T-helper 17 cell (primary cell): ENCODE measurements at regions not wholly inside any gene's neighbourhood (a gene's known extent, or its start where the extent isn't known, plus 50 kb on each side); places are given as distances from the start of the nearest gene placed in this dataset.

ENCODE experiments used
- ATAC-seq: fragments of 150-1000 bp; cut with Tn5 transposase; 2 replicates; pipeline ENCODE4 v1.10.0; 2021; ENCODE audit warnings: mild to moderate bottlenecking, moderate library complexity
- DNase-seq, 3 donors: peaks; one replicate each; pipeline versions ENCODE4 v3.0.0 to v3.0.0-alpha.2; 2020 to 2021
- H3K9me3 ChIP-seq: one replicate; pipeline ENCODE4 v1.7.0; 2013; ENCODE audit warnings: low read length, mild to moderate bottlenecking; ENCODE audit not compliant: control insufficient read depth, poor library complexity, severe bottlenecking
- H3K27ac Mint-ChIP-seq: one replicate; pipeline ENCODE4 v1.8.0; 2022; ENCODE audit warnings: mild to moderate bottlenecking, moderate library complexity, mixed read lengths
- H3K27me3 Mint-ChIP-seq: one replicate; pipeline ENCODE4 v1.8.0; 2022; ENCODE audit warnings: mixed read lengths
- H3K36me3 Mint-ChIP-seq: one replicate; pipeline ENCODE4 v1.8.0; 2022; ENCODE audit warnings: low read depth, mixed read lengths
- H3K4me1 Mint-ChIP-seq: one replicate; pipeline ENCODE4 v1.8.0; 2022; ENCODE audit warnings: mild to moderate bottlenecking, mixed read lengths
- H3K4me3 Mint-ChIP-seq: one replicate; pipeline ENCODE4 v1.8.0; 2022; ENCODE audit warnings: mild to moderate bottlenecking, moderate library complexity, mixed read lengths

DNA sequence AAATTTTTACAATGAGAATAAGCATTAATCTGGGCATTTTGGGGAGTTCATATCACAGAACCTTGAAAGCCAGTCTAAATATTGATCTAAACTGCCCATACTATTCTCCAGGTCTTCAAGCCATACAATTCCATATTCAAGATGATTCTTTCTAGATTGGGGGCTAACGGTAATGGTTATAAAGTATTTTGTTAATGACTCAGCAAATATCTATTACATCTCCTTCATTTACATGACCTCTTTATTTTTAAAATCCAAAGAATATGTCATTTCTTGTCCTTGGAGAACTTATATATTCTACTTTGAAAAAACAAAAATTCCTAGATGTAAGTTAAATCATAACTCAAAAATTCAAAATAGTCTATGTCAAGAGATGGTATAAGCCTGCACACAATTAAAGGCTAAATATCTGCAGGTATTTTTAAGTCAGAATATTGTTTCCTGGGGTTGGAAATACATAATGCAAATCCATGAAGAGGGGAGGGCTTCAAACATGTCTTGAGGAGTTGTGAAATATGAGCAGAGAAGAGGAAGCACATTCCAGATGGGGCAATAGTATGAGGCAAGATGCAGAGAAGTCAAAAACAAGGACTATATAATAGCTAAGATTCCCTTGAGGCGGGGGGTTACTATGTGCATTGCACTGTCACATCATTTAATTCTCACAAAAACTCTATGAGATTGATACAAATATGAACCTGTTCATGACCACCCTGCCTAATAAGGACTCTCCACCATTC, 526.4 kb downstream of the NR2F1-AS1 start:
- no peaks in the 10 kb centered on the region for H3K36me3 Mint-ChIP-seq
- no peak for DNase-seq
- no peak for ATAC-seq
- no peaks in the 10 kb centered on the region for H3K9me3 ChIP-seq
- H3K4me3 Mint-ChIP-seq, result no peak overlapping the region
- no peaks in the 10 kb centered on the region for H3K27me3 Mint-ChIP-seq
- no peaks in the 10 kb centered on the region for H3K4me1 Mint-ChIP-seq
- H3K27ac Mint-ChIP-seq, result no peak overlapping the region

DNA sequence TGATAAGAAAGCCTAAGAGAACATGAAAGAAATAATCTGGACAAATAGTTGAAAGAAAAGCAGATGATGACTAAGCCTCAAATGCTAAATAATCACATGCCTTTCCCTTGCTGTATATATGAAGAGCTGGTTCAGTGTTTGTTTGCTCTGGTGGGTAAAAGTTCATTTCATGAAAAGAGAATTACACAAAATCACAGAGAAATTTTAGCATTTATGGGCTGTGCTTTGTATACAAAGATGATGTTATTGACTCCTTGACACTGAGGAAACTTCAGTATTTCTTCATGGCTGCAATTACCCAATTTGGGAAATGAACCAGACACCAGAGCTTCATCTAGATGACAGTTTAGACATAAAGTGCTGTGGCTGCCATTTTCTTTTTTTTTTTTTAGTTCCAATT, 527.2 kb downstream of the NR2F1-AS1 start:
- no peaks in the 10 kb centered on the region for H3K36me3 Mint-ChIP-seq
- DNase-seq, result no peak
- H3K27me3 Mint-ChIP-seq, result no peaks in the 10 kb centered on the region
- no peaks in the 10 kb centered on the region for H3K9me3 ChIP-seq
- no peak overlapping the region for H3K4me3 Mint-ChIP-seq
- no peaks in the 10 kb centered on the region for H3K4me1 Mint-ChIP-seq
- ATAC-seq, result no peak
- H3K27ac Mint-ChIP-seq, result no peak overlapping the region

DNA sequence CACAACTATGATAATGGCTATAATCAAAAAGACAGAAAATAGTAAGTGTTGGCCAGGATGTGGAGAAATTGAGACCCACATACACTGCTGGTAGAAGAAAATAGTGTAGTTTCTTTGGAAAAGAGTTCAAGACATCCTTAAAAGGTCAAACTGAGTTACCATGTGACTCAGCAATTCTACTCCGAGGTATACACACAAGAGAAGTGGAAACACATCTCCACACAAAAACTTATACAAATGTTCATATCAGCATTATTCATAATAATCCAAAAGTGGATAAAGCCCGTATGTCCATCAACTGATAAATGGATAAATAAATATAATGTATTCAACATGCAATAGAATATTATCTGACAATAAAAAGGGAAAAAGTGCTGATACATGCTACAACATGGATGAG, 532.2 kb downstream of the NR2F1-AS1 start:
- Mint-ChIP-seq H3K4me3 (no peak overlapping the region), H3K36me3 (no peaks in the 10 kb centered on the region), H3K4me1 (no peaks in the 10 kb centered on the region), H3K27ac (no peak overlapping the region), H3K27me3 (no peaks in the 10 kb centered on the region)
- no peak for DNase-seq
- H3K9me3 ChIP-seq, result no peaks in the 10 kb centered on the region
- no peak for ATAC-seq

- no peaks in the 10 kb centered on the region for H3K9me3 ChIP-seq
- no peak overlapping the region for H3K27ac Mint-ChIP-seq
- no peak for ATAC-seq
- no peaks in the 10 kb centered on the region for H3K27me3 Mint-ChIP-seq
- no peak overlapping the region for H3K4me3 Mint-ChIP-seq
- H3K4me1 Mint-ChIP-seq, result no peaks in the 10 kb centered on the region
- DNase-seq, result no peak
- no peaks in the 10 kb centered on the region for H3K36me3 Mint-ChIP-seq
Observed at GRCh38 chr5:93044859-93045666, 536.0 kb downstream of the NR2F1-AS1 start.

GRCh38 chr5:93039888-93040287, 541.1 kb downstream of the NR2F1-AS1 start:
- H3K9me3 ChIP-seq, result no peaks in the 10 kb centered on the region
- DNase-seq (no peak), ATAC-seq (no peak)
- no peak overlapping the region for H3K4me3 Mint-ChIP-seq
- no peaks in the 10 kb centered on the region for H3K4me1 Mint-ChIP-seq
- H3K36me3 Mint-ChIP-seq, result no peaks in the 10 kb centered on the region
- H3K27me3 Mint-ChIP-seq, result no peaks in the 10 kb centered on the region
- no peak overlapping the region for H3K27ac Mint-ChIP-seq

DNA sequence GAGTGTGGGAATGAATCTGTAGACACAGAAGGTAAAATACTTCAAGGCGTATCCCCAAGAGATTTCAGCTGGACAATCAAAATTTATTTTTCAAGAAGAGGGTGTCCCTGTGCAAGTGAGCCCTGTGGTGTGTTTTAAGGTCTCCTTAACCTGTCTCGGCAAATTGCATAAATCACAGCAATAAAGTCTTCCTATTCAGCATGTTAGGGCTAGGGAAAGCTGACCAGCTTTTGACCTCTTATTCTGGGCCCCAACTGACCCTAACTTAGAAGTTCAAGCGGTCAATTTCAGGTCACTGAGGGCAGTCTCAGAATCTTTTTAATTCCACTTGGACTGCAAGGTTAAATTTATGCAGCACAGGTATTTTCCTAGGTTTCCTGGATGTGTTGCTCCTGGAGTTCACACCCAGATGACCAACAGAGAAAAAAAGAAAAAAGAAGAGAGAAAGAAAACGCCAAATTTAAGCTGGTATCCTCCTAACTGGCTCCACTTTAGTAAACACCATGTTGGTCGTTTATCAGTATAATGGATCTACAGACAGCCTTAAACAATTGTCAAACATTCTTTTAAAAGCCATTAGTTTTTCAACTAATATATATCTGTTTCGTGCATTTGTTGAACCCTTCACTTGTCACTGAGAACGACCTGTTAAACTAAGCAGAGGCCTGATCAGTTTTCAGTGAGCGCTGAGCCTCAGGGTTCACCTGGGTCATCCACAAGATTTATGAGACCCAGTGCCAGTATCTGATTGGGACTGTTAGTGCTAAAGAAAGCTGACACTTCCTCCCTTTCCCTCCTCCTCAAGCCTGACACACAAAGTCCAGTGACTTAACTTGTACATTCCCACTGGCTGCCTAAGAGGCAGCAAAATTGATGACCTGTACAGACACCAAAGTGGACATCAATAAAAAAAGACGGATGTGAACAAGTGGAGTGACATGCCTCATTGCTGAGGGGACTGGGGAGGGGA, 546.1 kb downstream of the NR2F1-AS1 start:
- H3K9me3 ChIP-seq, result no peaks in the 10 kb centered on the region
- Mint-ChIP-seq H3K4me3 (no peak overlapping the region), H3K27me3 (no peaks in the 10 kb centered on the region), H3K27ac (no peak overlapping the region), H3K4me1 (no peaks in the 10 kb centered on the region), H3K36me3 (no peaks in the 10 kb centered on the region)
- ATAC-seq (no peak), DNase-seq (no peak)

GRCh38 chr5:93022796-93023447, 558.1 kb downstream of the NR2F1-AS1 start:
- no peak overlapping the region for H3K27ac Mint-ChIP-seq
- no peaks in the 10 kb centered on the region for H3K36me3 Mint-ChIP-seq
- DNase-seq (no peak), ATAC-seq (no peak)
- no peak overlapping the region for H3K4me3 Mint-ChIP-seq
- no peaks in the 10 kb centered on the region for H3K9me3 ChIP-seq
- no peaks in the 10 kb centered on the region for H3K27me3 Mint-ChIP-seq
- no peaks in the 10 kb centered on the region for H3K4me1 Mint-ChIP-seq

GRCh38 chr5:93022211-93022610, 558.8 kb downstream of the NR2F1-AS1 start:
- no peak for ATAC-seq
- no peaks in the 10 kb centered on the region for H3K4me1 Mint-ChIP-seq
- no peaks in the 10 kb centered on the region for H3K27me3 Mint-ChIP-seq
- no peak overlapping the region for H3K4me3 Mint-ChIP-seq
- H3K36me3 Mint-ChIP-seq, result no peaks in the 10 kb centered on the region
- no peak overlapping the region for H3K27ac Mint-ChIP-seq
- no peaks in the 10 kb centered on the region for H3K9me3 ChIP-seq
- no peak for DNase-seq

GRCh38 chr5:93019896-93020295, 561.1 kb downstream of the NR2F1-AS1 start:
- no peaks in the 10 kb centered on the region for H3K4me1 Mint-ChIP-seq
- no peak overlapping the region for H3K27ac Mint-ChIP-seq
- DNase-seq, result no peak
- no peaks in the 10 kb centered on the region for H3K27me3 Mint-ChIP-seq
- ATAC-seq, result no peak
- H3K4me3 Mint-ChIP-seq, result no peak overlapping the region
- no peaks in the 10 kb centered on the region for H3K36me3 Mint-ChIP-seq
- H3K9me3 ChIP-seq, result no peaks in the 10 kb centered on the region

- Mint-ChIP-seq H3K27ac (no peak overlapping the region), H3K4me1 (no peaks in the 10 kb centered on the region), H3K4me3 (no peak overlapping the region), H3K36me3 (no peaks in the 10 kb centered on the region), H3K27me3 (no peaks in the 10 kb centered on the region)
- no peak for DNase-seq
- H3K9me3 ChIP-seq, result no peaks in the 10 kb centered on the region
- no peak for ATAC-seq
Observed at GRCh38 chr5:93018461-93018860, 562.6 kb downstream of the NR2F1-AS1 start.

DNA sequence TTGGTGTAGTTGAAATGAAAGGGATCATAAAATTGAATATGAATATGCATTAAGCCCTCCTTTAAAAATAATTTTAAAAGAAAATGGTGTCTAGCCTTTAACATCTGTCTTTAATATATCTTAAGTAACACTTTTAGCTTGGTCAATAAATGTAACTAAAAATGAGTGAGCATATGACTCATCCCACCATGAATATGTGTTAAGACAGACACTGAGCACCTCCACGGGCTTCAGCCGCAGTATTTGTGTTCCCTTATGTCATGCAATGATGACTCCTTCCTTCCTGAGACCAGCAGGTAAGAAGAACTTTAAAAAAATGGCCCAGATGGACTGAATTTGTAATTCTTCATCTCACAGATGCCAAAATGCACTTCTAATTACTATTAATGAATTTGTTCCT, 563.2 kb downstream of the NR2F1-AS1 start:
- H3K9me3 ChIP-seq, result no peaks in the 10 kb centered on the region
- H3K4me3 Mint-ChIP-seq, result no peak overlapping the region
- no peak for ATAC-seq
- H3K36me3 Mint-ChIP-seq, result no peaks in the 10 kb centered on the region
- no peak for DNase-seq
- H3K27me3 Mint-ChIP-seq, result no peaks in the 10 kb centered on the region
- no peaks in the 10 kb centered on the region for H3K4me1 Mint-ChIP-seq
- H3K27ac Mint-ChIP-seq, result no peak overlapping the region

DNA sequence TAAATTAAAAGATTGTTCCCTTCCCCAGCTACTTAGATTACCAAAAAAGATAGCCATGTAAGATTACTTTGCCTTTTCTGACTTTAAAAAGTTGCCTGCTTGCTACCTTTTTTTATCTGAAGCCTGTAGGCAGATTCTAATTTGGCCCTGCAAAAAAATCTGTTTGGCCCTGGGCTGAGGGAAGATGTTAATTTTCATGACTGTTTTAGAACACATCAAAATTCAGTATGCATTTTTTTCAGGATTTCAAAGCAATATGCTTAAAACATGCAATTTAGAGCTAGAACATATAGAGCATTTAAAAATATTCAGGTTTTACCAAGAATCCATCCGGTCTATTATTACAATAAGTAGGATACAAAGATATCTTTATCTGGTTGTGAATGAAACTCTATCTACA, 563.6 kb downstream of the NR2F1-AS1 start:
- no peaks in the 10 kb centered on the region for H3K36me3 Mint-ChIP-seq
- H3K27ac Mint-ChIP-seq, result no peak overlapping the region
- no peaks in the 10 kb centered on the region for H3K27me3 Mint-ChIP-seq
- no peaks in the 10 kb centered on the region for H3K4me1 Mint-ChIP-seq
- ATAC-seq, result no peak
- no peaks in the 10 kb centered on the region for H3K9me3 ChIP-seq
- H3K4me3 Mint-ChIP-seq, result no peak overlapping the region
- DNase-seq, result no peak

- no peaks in the 10 kb centered on the region for H3K9me3 ChIP-seq
- ATAC-seq, result no peak
Observed at GRCh38 chr5:93010616-93011015, 570.4 kb downstream of the NR2F1-AS1 start.

More at GRCh38 chr5:93010616-93011015, 570.4 kb downstream of the NR2F1-AS1 start:
- no peak overlapping the region for H3K27ac Mint-ChIP-seq
- no peaks in the 10 kb centered on the region for H3K4me1 Mint-ChIP-seq
- DNase-seq, result no peak
- no peaks in the 10 kb centered on the region for H3K27me3 Mint-ChIP-seq
- no peak overlapping the region for H3K4me3 Mint-ChIP-seq
- H3K36me3 Mint-ChIP-seq, result no peaks in the 10 kb centered on the region
